GM21526 (cell line): ENCODE measurements at regions not wholly inside any gene's neighbourhood (a gene's known extent, or its start where the extent isn't known, plus 50 kb on each side); places are given as distances from the start of the nearest gene placed in this dataset.
A peak's percentile ranks its signal among the peaks of the same experiment; 100 is the strongest.

Experiments used
- ATAC-seq: cut with Tn5 transposase; IDR thresholded peaks from one replicate; pipeline ENCODE4 v1.9.1; 2021; ENCODE audit warnings: moderate library complexity; ENCODE audit not compliant: unreplicated experiment, low FRiP score

DNA sequence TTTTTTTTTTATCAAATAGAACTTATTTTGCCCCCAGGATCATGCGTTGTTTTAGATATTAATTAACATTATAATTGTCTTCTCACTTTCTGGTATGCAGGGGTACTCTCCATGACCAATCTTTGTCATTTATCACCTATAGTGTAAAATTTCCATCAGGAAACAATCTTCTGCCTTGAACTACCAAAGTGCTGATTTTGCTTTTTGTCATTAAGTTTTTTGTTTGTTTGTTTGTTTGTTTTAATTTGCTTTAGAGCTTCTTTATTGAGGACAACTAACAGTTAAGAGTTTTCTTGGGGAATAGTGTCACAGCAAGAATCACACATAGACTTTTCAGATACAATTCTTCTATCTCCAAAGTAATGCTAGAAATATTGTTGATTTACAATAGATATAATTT, 171.2 kb upstream of the PRPS1L1 start:
- ATAC-seq = no peak

DNA sequence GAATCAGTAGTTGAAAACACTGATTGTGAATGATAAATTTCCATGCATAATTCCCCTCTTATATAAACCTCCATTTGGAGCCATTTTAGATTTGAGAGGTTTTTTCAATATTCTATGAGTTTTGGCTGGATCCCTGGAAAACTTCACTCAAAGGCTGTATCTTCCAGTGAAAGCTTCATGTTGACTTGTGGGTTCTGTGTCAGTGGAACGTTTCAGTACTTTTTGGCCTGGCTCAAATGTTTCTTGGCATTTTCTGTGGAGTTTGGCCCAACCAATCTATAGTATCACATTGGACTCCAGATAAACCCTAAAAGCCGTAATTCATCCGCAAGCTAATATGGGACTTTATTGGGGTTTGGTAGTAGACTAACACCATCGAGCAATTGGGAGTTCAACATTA, 172.6 kb upstream of the PRPS1L1 start:
- ATAC-seq = no peak

DNA sequence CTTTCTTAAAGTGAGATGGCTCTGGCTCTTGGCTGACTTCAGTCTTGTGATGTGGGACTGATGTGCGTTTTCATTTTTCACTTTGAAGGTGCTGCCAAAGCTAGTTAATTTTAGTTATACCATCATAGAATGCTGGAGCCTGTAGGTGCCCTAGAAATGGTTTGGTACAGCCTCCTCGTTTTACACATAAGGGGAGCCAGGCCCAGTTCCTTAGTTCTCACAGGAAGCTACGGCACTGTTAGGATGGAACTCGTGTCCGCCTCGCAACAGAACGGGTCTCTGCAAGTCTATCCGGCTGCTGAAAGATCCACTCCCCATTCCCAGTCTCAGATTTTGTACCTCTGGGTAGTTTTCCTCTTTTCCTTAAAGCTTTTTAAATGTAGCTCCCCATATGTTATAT, 173.2 kb upstream of the PRPS1L1 start:
- no peak for ATAC-seq

DNA sequence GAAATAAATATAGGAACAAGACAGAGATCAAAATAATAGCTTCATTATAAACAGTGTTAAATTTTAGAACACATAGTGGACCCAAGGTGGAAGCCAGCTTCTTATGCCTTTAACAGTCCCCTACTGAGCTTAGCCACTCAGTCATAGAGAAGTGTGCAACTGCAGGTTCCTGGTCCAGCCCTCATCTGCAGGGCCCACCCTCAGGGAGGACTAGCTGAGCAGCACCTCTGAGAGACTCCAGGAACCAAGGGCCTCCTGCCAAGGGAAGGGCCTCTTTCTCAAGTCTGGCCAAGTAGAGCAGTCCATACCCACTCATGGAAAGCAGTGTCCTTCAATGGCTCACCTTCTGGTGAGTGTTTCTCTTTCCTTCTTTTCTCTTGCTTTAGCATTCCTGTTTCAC, 173.7 kb upstream of the PRPS1L1 start:
- ATAC-seq = no peak

DNA sequence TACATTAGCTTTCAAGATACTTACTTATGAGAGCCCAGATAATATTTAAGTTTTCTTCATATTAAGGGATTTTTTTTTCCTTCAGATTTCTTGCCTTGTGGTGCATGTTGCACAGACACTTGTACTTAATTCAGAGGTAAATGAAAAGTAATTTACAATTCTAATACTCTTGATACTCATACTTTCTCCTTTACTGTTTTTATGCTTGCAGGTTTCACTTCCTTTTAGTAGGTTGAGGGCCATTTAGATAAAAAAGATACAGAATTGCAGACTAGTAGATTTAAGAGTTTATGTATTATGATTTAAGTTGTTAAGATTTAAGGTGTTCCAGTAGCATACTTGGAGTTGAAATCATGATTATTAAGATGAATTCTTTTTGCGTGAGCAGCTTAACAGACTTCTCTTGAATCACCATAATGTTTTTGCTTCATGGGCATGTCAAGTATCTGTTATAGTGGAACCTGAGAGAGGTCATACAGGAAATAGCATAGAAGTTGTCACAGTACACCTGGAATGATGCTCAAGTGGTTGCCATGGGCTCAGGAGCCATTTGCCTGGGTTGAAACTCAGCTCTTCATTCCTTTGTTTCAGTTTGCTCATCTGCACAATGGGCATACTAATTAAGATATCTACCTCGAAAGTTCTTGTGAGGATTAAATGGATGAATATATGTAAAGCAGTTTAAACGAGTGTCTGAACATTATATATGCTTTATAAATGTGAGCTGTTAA, 174.8 kb upstream of the PRPS1L1 start:
- ATAC-seq = no peak

DNA sequence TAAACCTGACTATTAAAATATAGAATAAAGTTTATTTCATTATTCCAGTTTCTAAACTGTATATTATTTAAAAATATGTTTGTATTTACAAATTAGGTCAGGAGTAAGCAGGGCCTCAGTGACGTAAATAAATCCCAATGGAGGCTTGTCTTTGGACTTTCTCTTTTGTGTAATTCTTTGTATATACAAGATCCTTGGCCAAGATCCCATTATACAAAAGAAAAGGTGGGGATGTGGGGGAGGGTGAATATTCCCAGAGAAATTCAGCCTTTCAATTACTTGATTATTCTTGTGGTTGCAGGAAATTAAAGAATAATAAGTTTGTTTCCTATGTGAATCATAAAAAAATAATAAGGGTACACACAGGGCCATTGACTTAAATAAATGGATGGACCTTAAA, 178.7 kb upstream of the PRPS1L1 start:
- no peak for ATAC-seq

DNA sequence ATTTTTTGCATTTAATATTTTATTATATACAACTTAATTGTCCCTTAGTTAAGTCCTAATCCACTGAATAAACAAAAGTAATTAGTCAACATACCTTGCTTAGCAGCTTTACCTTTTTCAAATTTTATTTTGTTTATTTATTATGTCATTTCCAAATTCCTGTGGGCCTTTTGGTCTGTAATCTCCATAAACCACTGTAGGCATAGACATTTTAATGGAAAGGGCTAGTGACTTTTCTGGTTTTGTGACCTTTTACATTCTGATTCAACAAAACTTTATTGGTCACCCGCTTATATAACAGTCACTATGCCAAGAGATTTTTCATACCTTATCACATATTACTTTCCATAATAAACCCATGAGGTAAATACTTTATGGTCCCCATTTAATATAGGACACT, 181.3 kb upstream of the PRPS1L1 start:
- no peak for ATAC-seq

DNA sequence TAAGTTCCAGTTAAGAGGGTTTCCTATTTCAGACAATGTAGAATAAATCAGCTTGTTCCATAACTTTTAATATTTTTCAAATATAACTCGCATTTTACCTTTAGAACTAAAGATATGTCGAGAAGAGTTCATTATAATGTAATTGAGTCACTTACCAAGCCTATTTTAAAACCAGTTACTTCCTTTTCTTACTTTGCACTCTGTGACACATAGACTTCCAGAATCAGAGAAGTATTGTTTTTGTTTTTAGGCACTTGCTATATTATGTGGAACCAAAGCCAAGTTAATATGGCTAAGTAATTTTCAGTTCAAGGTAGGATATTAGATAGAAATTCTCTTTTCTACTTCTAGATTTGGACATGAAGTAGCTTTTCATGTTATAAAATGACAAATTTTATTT, 182.7 kb upstream of the PRPS1L1 start:
- no peak for ATAC-seq

DNA sequence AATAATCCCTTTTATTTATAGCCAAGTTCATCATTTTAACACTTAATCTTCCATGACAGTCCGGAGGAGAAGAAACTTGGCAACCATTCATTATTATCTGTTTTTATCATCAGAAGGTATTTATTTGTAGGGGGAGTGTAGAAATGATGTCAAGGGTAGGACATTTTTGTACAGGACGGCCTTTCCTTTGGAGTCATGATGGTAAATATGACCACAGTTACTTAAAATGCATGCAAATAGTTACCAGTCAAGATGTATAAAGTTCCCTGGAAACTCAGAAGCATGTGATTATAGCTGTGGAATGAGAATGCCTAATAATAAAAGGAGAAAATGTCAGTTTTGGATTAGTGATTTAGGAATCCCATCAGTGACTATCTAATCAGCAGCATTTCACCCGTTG, 183.1 kb upstream of the PRPS1L1 start:
- ATAC-seq = no peak

DNA sequence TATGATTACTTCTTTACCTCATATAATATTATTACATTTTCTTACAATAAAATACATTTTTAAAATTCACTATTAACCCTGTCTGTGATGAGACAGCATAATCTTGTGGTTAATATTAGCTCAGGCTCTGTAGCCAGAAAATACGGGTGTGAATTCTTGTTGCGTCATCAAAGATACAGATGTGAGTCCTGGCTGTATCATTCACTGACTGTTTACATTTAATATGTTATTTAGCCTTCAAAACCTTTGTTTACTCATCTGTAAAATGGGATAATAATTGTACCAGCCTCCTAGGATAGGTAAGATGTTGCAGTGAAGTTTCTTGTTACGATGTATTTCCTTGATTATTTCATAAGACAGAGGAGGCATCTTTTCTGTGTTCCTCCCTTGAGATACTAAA, 184.7 kb upstream of the PRPS1L1 start:
- ATAC-seq = no peak

DNA sequence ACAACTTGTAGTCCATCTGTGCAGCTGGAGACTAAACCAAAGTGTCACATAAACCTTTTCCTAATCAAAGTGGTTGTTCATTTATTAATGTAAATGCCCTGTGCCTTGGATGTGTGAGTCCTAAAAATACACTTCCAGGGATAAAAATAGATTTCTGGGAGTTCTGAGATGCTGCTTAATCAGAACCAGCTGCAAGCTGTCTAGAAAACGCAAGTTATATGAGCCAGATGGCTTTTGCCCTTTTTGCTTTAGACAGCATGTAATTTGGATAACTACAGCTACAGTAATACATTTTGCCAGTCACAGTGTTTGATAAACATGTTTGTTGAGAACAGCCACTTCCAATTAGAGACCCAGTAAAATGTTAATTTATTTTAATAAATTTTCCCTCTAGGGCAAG, 185.1 kb upstream of the PRPS1L1 start:
- no peak for ATAC-seq

DNA sequence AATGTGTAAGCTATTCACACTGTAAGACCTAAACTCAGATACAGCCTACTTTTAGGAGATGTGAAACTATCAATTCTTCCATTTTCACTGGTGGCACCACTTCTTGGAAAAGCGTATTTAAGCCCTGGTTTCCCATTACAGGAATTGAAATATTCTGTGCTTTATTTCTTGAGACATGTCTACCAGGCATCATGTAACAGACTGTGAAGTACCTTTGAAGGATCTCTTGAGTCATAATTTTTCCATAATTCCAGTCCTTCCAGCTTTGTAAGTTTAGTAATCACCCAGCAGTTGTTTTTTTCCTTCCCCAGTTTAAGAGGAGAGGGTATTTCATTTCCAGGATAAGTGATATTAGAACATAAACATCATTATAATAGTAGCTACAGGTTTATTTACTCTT, 186.0 kb upstream of the PRPS1L1 start:
- no peak for ATAC-seq

DNA sequence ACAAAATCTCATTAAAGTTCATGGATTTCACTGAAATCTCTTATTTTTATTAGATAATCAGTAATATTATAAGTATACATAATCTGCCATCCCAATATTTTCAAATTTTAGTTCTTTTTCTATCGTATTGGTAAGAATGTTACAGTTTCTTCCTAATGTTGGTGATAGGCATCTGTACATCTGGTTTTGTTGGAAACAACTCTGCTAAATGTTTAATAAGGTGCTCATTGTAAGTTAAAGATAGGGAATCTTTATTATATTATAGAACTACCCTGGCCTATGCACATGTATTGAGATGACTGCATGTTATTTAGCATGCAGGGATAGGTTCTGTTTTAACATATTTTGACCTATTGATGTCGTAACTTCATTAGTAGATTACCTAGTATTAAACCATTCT, 188.6 kb upstream of the PRPS1L1 start:
- no peak for ATAC-seq

DNA sequence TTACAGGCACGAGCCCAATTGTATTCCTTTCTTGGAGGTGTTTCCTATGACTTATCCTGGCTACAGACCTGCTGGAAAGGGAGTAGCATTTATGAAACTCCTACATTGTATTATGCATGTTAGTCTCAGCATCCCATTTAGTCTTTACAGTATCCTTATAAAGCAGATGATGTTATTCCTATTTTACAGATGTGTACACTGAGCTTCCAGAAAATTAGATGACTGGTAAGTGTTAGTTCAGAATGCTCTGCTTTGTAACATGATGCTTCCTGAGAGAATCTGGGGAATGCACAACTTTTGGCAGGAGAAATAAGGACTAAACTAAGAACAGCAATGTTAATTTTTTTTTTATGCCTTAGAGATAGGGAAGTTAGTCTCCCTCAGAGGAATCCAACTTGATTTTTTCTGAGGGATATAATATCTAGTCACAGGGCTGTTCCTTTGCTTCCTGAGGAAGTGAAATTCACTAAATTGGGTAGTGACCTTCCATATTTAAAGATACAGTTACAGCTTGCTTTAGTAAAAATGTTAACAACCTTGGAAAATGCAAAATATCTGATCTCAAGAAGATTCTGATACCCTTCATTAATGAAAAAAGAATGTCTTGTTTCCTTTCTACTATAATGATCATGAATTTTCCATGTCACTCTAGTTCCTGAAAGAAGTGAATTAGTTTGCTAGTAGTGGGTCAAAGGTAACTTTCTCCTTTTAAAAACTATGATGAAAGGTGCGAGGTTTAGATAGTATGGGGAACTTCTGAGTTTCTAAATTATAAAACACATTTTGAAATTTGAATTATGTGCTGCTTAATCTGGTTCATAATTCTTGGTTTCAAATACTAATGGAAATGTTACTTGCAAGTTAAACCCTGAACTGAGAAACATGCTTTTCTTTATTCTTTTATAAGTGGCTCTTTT, 194.0 kb upstream of the PRPS1L1 start:
- ATAC-seq = no peak

DNA sequence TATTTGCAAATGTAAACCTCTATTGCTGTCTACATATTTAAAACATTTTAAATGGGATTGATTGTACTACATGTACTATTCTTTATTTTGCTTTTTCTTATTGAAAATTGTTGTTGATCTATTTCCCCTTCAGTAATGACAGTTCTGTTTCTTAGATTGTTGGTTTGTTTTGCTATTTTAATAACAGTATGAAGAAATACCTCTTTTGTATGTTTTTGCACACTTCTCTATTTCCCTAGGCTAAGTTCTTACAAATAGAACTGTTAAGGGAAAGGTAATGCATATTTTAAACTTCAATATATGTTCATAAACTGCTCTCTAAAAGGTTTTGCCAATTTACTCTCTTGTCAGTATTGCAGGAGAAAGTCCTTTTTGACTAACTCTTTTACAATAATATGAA, 195.0 kb upstream of the PRPS1L1 start:
- no peak for ATAC-seq

DNA sequence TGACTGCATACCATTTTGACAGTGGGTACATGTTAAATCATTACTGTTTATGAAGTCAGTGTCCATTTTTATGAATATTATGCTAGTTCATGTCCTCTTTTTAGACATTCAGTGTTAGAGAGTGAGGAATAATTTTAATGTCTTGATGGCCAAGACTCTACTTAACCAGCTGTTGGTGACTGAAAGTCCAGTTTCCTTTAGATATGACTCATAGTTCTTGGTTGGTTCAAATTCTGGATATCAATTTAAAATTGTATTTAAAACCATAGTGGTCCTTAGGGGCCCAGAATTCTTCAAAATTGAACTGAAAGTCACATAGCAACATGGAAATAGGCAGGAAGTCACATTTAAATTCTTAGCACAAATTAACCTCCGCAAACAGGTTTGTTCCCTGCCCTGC, 196.5 kb upstream of the PRPS1L1 start:
- no peak for ATAC-seq

DNA sequence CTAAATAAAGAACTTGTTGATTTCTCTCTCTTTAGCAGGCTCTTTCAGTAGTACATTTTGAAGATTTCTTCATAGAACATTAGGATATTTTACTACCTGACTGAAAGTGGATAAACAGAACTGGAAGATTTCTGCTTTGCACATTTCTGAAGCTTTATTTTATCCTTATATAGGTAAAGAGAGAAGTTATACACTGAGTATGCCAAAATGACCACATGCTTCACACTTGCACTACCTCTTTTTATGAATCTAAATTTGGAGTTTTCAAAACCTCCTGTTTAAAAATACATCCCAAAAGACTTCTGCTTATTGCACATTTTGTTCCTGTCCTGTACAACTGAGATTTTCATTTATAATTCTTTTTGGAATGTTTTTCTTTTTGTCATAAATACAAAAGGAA, 197.4 kb upstream of the PRPS1L1 start:
- ATAC-seq = peak; percentile 58

DNA sequence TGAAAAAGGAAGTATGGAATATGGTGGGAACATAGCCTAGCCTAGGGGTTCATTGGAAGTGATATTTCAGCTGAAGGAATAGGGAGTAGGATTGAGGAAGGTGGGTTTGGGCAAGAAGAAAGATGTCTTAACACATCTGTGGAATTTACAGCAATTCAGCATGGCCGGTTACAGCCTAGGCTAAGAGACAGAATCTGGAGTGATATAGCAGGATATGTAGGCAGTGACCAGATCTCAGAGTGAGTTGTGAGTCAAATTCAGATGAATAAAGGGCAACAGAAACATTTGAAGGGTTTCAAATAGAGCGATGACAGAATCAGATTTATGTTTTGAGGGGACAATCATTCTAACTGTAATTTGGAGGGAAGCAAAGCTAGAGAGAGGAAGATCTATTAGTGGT, 199.0 kb upstream of the PRPS1L1 start:
- no peak for ATAC-seq

DNA sequence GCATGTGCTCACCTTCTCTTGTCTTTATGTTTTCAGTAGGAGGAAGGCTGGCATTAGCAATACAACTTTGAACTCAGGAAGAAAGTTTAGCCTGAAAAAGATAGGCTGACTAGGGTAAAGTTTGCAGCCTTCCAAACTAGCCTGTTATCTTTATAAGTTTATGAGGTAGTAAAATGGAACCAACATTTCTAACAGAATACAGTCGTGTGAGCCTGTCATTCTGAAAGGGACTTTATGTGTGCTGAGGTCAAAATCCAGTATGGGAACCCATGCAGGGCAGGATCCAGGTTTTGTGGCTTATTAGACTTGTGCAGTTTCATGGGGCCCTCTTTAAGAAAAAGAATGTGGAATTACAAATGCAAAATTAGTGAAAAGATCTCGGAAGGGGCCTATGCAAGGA, 201.0 kb upstream of the PRPS1L1 start:
- no peak for ATAC-seq

DNA sequence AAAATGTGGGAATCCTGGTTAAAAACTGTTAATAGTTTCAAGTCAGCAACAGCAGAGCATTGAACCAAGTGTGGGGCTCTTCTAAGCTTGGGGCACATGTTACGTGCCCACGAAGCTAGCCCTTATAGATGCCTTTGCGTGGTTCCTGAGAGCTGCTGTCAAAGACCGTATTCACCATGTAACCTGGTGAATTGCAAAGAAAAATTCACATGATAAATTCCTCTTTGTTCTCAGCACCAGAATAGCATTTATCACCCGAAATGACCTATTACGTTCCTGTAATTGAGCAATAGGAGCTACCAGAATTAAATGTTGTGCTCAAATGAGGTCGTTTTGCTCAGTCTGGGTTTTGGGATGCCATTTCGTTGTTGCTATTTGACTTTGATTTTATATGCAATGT, 202.6 kb upstream of the PRPS1L1 start:
- ATAC-seq = no peak

DNA sequence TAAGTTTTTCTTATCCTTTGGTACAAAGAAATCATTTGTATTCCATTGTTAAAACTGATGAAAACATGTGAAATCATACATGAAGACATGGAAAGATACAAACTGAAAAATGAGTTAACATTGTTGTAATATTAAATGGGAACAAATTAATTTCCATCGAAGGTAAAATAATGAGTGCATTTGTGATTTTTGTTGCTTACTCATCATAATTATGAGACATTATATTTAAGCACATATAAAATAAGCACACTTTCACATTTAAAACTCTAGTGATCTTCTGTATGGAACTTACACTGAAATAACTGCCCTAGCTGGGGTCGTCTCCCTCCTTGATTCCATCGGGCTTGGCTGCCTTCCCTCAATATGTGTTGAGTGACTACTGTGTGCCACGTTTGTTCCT, 204.2 kb upstream of the PRPS1L1 start:
- no peak for ATAC-seq

DNA sequence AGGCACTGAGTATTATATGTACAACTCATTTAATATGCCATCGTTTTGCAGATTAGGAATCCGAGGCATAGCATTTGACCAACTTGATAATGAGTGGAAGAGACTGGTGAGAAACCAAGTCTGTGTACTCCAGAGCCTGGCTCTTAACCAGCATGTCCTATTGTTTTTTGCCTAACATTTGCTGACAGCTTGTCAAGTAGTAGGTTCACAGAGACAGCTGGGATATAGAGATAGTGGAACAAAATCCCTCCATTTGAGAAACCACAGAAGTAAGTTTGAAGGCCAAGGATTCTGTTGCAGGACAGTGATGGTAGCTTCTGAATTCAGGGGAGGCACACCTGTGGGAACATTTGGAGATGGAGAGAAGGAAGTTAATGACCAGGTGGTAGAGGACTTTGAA, 206.9 kb upstream of the PRPS1L1 start:
- no peak for ATAC-seq
